IMR-90 (cell line): ENCODE measurements at regions not wholly inside any gene's neighbourhood (a gene's known extent, or its start where the extent isn't known, plus 50 kb on each side); places are given as distances from the start of the nearest gene placed in this dataset.

Experiments used
- ATAC-seq: fragments of 200-7000 bp; cut with Tn5 transposase; 2 replicates; pipeline ENCODE4 v1.9.1; 2020; ENCODE audit warnings: low read depth, mild to moderate bottlenecking, moderate library complexity
- BruUV-seq: library from RNA; stranded (reverse); fragments of 400-500 nt; replicated peaks from 2 replicates; lab custom pipeline; 2021; lab: Mats Ljungman, UMichigan
- CTCF ChIA-PET: fragments of 300-600 bp; formaldehyde crosslinking; extraction: SDS; loops from one replicate; lab custom pipeline; 2021; ENCODE audit warnings: antibody characterized with exemption; lab: Yijun Ruan, JAX
- POLR2A ChIA-PET: fragments of 300-600 bp; sonication (Branson Sonifier 250); formaldehyde crosslinking; loops from one replicate; lab custom pipeline; 2022; ENCODE audit warnings: antibody characterized with exemption; ENCODE audit not compliant: unreplicated experiment; lab: Charles Lee
- DNase-seq: peaks from one replicate; pipeline ENCODE4 v3.0.0; 2013
- H2AFZ ChIP-seq: replicated peaks from 2 replicates; pipeline ENCODE3; 2013; ENCODE audit warnings: low read length, mild to moderate bottlenecking; ENCODE audit not compliant: poor library complexity
- H2AK5ac ChIP-seq: 2 replicates; pipeline ENCODE4 v1.6.1; 2013; ENCODE audit warnings: low read depth, low read length, inconsistent platforms
- H2AK9ac ChIP-seq: replicated peaks from 2 replicates; pipeline ENCODE3; 2013; ENCODE audit warnings: mild to moderate bottlenecking, low read depth, low read length, moderate library complexity; ENCODE audit not compliant: poor library complexity
- H2BK120ac ChIP-seq: 2 replicates; pipeline ENCODE4 v1.6.1; 2013; ENCODE audit warnings: low read depth, low read length, inconsistent platforms
- H2BK15ac ChIP-seq: 3 replicates; pipeline ENCODE4 v1.6.1; 2013; ENCODE audit warnings: low read depth, low read length, inconsistent platforms
- H2BK20ac ChIP-seq: 2 replicates; pipeline ENCODE4 v1.6.1; 2013; ENCODE audit warnings: low read depth, mild to moderate bottlenecking, inconsistent platforms, low read length, moderate library complexity
- H2BK5ac ChIP-seq: 2 replicates; pipeline ENCODE4 v1.6.1; 2013; ENCODE audit warnings: mild to moderate bottlenecking, low read depth, low read length, inconsistent platforms; ENCODE audit not compliant: poor library complexity, severe bottlenecking
- H3K14ac ChIP-seq: replicated peaks from 2 replicates; pipeline ENCODE4 v1.6.1; 2013; ENCODE audit warnings: low read depth, low read length, inconsistent platforms
- H3K18ac ChIP-seq: 2 replicates; pipeline ENCODE4 v1.6.1; 2013; ENCODE audit warnings: low read depth, low read length, control low read depth
- H3K23ac ChIP-seq: 2 replicates; pipeline ENCODE4 v1.6.1; 2013; ENCODE audit warnings: low read depth, low read length, inconsistent platforms
- H3K27ac ChIP-seq: 2 replicates; pipeline ENCODE4 v1.5.1; 2013; ENCODE audit warnings: mild to moderate bottlenecking, control low read depth, low read length; ENCODE audit not compliant: insufficient read depth
- H3K27me3 ChIP-seq: 2 replicates; pipeline ENCODE4 v1.6.1; 2013; ENCODE audit warnings: low read length; ENCODE audit not compliant: control insufficient read depth, insufficient read depth
- H3K36me3 ChIP-seq: 2 replicates; pipeline ENCODE4 v1.6.1; 2013; ENCODE audit warnings: low read length, mixed read lengths; ENCODE audit not compliant: control insufficient read depth, insufficient read depth
- H3K4ac ChIP-seq: 2 replicates; pipeline ENCODE4 v1.6.1; 2013; ENCODE audit warnings: low read depth, low read length, inconsistent platforms
- H3K4me1 ChIP-seq: 2 replicates; pipeline ENCODE4 v1.6.1; 2013; ENCODE audit warnings: low read length, mixed read lengths; ENCODE audit not compliant: control insufficient read depth, insufficient read depth
- H3K4me2 ChIP-seq: 2 replicates; pipeline ENCODE4 v1.6.1; 2013; ENCODE audit warnings: low read depth, mild to moderate bottlenecking, control low read depth, low read length, moderate library complexity
- H3K4me3 ChIP-seq: 2 replicates; pipeline ENCODE4 v1.5.1; 2013; ENCODE audit warnings: low read depth, mild to moderate bottlenecking, control low read depth, low read length, moderate library complexity; ENCODE audit not compliant: insufficient read depth
- H3K56ac ChIP-seq: 2 replicates; pipeline ENCODE4 v1.6.1; 2013; ENCODE audit warnings: low read length, inconsistent platforms; ENCODE audit not compliant: insufficient read depth; ENCODE audit errors: extremely low read depth
- H3K79me1 ChIP-seq, 2 experiments: 2 replicates each; pipeline ENCODE4 v1.6.1; 2013; ENCODE audit warnings: low read length in 2 of 2, inconsistent platforms in 1 of 2, low read depth in 1 of 2
- H3K9ac ChIP-seq: 2 replicates; pipeline ENCODE4 v1.6.1; 2013; ENCODE audit warnings: low read depth, low read length, control low read depth
- H3K9me1 ChIP-seq: 2 replicates; pipeline ENCODE4 v1.6.1; 2013; ENCODE audit warnings: low read length, inconsistent platforms; ENCODE audit not compliant: insufficient read depth
- H3K9me3 ChIP-seq: 2 replicates; pipeline ENCODE4 v1.6.1; 2013; ENCODE audit warnings: low read length; ENCODE audit not compliant: control insufficient read depth, insufficient read depth
- H4K20me1 ChIP-seq: 2 replicates; pipeline ENCODE4 v1.6.1; 2013; ENCODE audit warnings: low read length, inconsistent platforms; ENCODE audit not compliant: insufficient read depth
- H4K5ac ChIP-seq: 2 replicates; pipeline ENCODE4 v1.6.1; 2013; ENCODE audit warnings: mild to moderate bottlenecking, low read depth, low read length, control low read depth
- H4K8ac ChIP-seq, 2 experiments: 2 replicates each; pipeline ENCODE4 v1.6.1; 2013; ENCODE audit warnings: low read depth in 2 of 2, low read length in 2 of 2, control low read depth in 1 of 2, inconsistent platforms in 1 of 2
- H4K91ac ChIP-seq: 2 replicates; pipeline ENCODE4 v1.6.1; 2013; ENCODE audit warnings: low read depth, low read length, inconsistent platforms; ENCODE audit not compliant: insufficient read depth
- CTCF ChIP-seq: conservative IDR thresholded peaks from 2 replicates; pipeline ENCODE4 v1.5.1; 2012; ENCODE audit warnings: mild to moderate bottlenecking, low read depth, low read length, improper control_type of control experiment
- dilution Hi-C: fragments of 300-500 bp; cut with HindIII; formaldehyde crosslinking; loops from one replicate; pipeline ENCODE4 v1.14.3; 2018; ENCODE audit warnings: low sequenced_read_pairs; ENCODE audit not compliant: unreplicated experiment
- in situ Hi-C: fragments of 300-500 bp; cut with MboI; formaldehyde crosslinking; loops from 3 replicates; pipeline ENCODE4 v1.14.3; 2019; ENCODE audit warnings: low sequenced_read_pairs, inconsistent platforms, mixed read lengths
- intact Hi-C: fragments of 100-400 bp; cut with micrococcal nuclease; formaldehyde crosslinking; loops from 2 replicates; pipeline ENCODE4 v1.10.0; 2022

GRCh38 chr11:87417951-87418350 lies 380.2 kb downstream of the TMEM135 start:
- H2AK5ac ChIP-seq: no peak overlapping the region
- H3K4me2 ChIP-seq: no peak overlapping the region
- H3K4me3 ChIP-seq: no peak overlapping the region
- H3K14ac ChIP-seq: no peak overlapping the region
- H3K79me1 ChIP-seq: no peaks in the 10 kb centered on the region
- POLR2A ChIA-PET: no interaction called here
- H4K91ac ChIP-seq: no peak overlapping the region
- BruUV-seq: no TSS peak
- H3K9me1 ChIP-seq: no peaks in the 10 kb centered on the region; the same call in 1 of the 2 replicates
- H3K27me3 ChIP-seq: no peaks in the 10 kb centered on the region
- no peak overlapping the region for H4K5ac ChIP-seq
- intact Hi-C loops: no loop called here
- H3K9me3 ChIP-seq: no peaks in the 10 kb centered on the region
- no peak overlapping the region for H4K8ac ChIP-seq
- H3K4me1 ChIP-seq: peaks cover 4% of the 10 kb centered on the region; the same call in 1 of the 2 replicates
- no peak overlapping the region for H2BK20ac ChIP-seq
- H3K18ac ChIP-seq: no peak overlapping the region
- H2AK9ac ChIP-seq: no peak overlapping the region
- no peak overlapping the region for H2BK120ac ChIP-seq
- H3K4ac ChIP-seq: no peak overlapping the region
- no peak overlapping the region for H3K9ac ChIP-seq
- dilution Hi-C loops: no loop called here
- H2BK15ac ChIP-seq: no peak overlapping the region
- no peak overlapping the region for H2BK5ac ChIP-seq
- H3K27ac ChIP-seq: no peak overlapping the region
- H3K23ac ChIP-seq: no peak overlapping the region
- TF ChIP-seq CTCF: no peak
- no peaks in the 10 kb centered on the region for H3K36me3 ChIP-seq
- H3K56ac ChIP-seq: no peak overlapping the region
- no peak for DNase-seq
- no peaks in the 10 kb centered on the region for H4K20me1 ChIP-seq
- in situ Hi-C loops: loop anchor here (25.0 kb wide), 1 partner anchor 481 kb away; no protein-coding TSS in a partner anchor
- no peak overlapping the region for H2AFZ ChIP-seq
- no peak for ATAC-seq
- CTCF ChIA-PET: interaction anchor here (0.8 to 1.3 kb wide), 2 partner anchors 16 to 305 kb away, joined by 3 to 4 read pairs; no protein-coding TSS in a partner anchor
